Right lung (tissue), 2 donors: ENCODE measurements at regions not wholly inside any gene's neighbourhood (a gene's known extent, or its start where the extent isn't known, plus 50 kb on each side); places are given as distances from the start of the nearest gene placed in this dataset.

ENCODE experiments used
- DNase-seq, 2 donors: peaks; one replicate each; pipeline ENCODE4 v3.0.0-alpha.2; 2013

DNA sequence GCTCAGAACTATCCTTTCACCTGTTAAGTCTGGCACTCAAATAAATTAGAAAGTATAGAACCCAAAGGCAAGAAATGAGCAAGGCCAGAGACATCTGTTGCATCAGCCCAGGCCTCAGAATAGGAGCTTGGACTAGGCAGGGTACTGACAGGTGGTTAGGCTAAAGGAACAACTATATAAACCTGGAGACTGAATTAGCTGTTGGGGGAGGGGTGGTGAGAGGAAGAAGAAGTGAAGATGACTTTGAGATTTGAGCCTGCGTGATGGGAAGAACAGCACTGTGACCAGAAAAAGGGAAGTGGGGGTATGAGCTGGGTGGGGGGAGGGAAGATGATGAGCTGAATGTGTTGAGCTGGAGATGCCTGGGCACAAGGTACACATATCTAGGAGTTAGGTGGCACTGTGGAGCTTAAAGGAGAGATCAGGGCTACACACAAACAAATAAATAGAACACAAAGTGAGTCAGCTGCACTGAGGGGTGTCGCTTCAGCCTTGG, 244.7 kb downstream of the PTEN start:
- no peak for DNase-seq

DNA sequence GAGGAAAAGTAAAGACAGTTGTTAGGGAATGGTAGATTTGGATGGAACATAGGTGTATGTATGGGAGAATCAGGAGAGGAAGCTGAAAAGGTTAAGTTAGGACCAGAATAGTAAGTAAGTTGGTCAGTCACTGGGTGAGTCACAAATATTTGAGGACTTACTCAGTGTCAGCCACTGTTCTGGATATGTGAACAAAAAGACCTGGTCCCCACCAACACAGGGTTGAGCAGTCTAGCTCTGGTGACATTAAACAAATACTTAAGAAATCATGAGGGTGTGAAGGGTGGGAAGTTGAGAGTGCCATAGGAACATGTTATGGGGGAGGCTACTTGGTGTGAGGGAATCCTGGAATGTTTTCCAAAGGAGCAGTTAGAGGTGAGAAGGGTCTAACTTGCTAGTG, 246.9 kb downstream of the PTEN start:
- no peak for DNase-seq

DNA sequence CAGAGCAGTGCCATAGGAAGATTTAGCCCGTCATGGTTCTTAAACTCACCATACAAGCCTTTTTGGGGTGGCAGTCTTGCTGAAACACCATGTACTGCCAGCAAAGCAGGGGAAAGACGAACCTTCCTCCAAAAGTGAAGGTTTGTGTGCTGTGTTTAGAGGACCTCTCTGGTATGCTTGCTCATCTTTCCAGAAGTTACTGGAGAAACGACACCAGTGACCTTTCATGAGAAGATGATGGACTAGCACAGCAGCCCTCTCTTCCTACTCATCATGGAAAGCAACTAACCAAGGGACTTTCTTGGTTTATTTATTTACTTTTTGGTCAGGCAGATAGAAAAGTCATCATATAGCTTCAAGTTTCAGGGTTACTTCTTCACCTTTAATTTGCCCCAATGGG, 247.4 kb downstream of the PTEN start:
- DNase-seq: no peak

DNA sequence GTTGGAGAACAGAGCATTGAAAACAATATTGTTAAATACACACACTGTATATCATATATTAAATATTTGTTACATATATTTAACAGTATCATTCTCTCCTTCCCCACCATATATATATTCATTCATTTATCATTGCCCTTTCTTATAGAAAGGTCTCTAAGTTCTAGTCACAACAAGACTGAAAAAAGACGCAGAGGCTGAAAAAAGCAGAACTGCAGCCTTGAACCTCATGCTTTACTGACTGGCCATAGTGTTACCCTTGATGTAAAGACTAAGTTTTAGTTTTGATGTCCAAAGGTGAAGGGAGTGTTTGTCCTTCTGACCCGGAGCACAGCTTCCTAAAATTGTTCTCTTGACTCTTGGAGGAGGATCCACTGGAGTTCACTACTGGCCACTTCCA, 247.9 kb downstream of the PTEN start:
- no peak for DNase-seq

DNA sequence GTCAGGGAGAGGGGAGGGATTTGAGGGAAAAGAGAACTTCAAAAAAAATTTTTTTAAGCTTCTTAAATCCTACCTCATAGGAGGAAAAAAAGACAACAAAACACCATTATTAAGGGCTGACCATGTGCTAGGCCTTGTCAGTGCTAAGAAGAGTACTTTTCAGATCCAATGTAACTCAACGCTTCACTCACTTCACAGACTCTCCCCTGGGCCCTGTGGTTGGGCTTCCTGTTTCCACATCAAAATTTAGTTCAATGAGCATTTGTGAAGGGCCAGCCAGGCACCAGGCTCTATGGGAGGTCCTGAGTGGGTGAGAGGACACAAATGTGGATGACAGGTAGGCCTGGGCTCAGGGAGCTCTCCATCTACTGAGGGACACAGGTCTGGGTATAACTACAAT, 249.8 kb downstream of the PTEN start:
- no peak for DNase-seq

DNA sequence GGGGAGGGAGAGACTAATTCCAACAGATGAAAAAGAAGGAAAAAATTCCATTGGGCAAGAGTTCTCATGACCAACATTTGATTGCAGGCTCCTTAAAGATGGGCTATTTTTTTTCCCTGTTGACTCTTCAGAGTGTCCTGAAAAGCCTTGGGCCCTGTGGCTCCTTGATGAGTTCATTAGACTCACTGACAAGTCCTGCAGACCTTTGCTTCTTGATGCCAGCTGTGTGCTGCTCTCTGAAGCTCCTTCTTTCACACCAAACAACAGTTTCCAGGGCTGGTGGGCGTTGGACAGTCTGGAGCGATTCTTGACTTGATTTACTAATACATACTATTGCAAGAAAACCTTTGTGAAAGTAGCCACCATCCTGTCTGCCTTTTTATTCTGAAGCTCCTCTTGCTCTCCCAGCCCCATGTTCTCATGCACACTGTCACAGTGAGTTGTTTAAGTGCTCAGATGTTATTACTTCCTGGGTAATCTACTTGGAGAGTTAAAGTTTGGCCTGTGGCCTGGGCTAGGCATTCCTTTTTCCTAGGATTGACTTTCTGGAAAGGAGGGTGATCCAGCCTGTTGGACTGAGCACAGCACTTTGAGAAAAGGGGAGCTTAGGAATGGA, 250.3 kb downstream of the PTEN start:
- no peak for DNase-seq

DNA sequence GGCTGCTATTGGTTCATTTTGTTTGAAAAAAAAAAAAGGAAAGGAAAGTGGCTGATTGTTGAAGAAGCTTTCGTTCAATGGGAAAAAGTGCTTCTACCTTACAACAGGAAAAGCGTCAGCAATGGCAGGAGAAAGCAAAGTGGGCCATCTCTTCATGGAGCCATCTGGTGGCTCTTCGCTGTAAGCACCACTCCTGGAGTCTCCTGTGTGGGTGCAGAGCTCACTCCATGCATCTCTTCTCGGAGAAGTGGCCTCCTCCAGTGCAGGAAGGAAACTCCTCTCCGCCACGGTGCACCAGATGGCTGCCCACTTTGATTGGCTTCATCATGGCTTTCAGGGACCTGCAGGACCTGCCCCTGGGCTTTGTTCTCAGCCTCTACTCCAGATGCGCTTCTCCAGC, 250.9 kb downstream of the PTEN start:
- DNase-seq: no peak

DNA sequence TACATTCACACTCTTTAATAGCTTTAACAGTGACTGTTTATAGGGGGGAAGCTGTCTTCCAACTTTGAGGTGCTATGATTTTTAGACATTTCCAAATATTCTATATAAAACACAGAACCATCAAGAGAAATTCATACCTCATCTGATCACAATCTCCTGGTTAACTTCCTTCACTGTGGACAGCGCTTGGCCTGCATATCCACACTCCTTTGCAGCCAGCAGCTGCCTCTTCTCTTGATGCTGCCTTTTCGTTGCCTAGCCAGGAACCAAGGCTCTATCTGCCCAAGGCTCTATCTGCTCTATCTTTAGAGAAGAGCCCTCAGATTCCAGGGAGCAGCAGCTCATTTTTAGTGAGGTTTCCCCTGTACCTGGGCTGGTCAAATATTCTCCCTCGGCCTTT, 252.0 kb downstream of the PTEN start:
- DNase-seq: no peak

DNA sequence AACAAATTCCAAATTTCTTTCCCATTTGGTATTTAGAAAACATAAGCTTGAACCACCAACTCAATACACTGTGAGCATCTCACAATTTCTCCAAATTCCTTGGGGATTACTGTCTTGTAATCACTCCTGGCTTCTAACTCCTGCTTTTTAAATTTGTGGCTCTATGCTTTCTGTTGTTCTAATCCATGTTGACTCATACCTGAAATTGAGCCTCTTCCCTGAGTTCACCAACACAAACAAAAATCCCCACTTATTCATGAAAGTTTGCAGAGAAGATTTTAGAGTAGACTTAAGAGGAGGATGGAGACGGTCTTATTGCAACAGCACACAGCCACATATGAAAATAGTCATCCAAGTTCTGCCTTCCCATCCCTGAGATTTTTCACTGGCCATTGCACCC, 252.5 kb downstream of the PTEN start:
- no peak for DNase-seq

DNA sequence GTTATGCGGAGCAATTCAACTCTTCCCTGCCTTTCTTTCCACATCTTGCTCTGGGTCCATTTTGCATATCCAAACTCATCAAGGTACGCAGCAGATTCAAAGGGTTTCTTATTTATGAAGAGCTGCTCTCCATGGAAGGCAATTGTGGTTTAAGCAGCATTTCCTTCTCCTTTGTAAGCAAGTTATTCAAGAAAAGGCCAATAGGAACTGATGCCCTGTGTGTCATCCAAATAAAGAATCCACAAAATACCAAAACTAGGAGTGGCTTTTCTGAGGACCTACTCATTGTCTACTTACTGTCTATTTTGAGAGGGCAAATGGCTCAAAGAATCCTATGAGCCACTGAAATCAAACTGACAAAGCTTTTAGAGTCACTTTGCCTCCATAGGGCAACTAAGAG, 253.1 kb downstream of the PTEN start:
- no peak for DNase-seq

DNA sequence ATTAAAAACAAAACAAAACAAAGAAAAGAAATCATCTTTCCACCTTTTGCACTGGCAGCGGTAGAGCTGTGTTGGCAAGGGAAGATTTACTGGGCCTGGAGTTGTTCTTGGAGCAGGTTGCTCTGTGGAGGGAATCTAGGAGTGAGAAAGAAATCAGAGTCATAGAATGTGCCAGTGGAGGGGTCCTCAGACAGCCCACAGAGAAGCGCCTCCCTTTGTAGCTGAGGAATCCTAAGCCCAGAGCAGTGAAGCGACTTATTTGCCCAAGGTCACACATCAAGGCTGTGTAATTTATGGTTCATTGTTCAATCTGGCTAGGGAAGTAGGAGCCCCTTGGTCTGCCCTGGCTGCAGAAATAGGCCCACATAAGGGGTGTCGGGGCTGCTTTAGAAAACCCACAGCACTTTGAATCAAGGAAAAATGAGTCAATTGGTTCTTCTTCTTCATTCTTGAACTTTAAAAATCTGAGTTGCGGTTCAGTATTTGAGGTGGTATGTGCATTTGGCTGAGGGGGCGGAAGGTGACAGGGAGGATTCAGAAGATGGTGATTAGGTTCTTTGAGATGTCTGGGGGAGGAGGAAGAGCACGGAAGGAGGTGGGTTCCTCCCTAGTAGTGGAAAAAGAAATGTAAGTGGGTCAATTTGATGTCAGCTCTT, 253.7 kb downstream of the PTEN start:
- DNase-seq: no peak

DNA sequence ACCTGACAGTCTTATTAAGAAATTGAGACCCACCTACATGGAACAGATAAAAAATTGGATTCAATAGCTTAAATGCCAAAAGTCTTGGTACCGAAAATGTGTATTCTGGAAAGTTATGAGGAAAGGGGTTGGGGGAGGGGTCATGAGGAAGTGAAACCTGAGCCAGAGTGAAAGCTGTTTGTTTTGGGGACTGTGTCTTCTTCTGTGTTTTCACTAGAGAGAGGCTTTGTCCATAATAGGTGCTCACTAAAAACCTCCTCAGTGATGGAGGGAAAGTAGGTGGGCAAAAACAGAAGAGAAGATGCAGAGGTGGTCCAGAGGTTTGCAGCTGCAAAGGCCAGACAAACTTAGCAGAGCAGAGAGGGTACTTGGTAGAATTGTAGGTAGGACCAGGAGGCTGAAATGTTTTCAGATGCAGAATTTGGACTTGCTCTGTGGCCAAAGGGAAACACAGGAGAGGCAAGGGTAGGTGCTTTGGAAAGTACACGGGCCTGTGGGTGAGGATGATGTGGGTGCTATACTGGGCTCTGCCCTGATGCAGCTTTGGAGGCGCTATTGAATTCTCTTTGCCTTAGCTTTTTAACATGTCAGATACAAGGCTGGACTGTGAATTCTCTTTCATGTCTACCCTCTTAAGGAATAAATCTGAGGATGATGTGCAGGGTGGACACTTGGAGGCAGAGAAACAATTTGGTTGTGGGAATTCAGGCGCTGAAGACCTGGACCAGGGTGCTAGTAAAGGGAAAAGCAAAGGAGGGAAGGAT, 254.6 kb downstream of the PTEN start:
- no peak for DNase-seq

DNA sequence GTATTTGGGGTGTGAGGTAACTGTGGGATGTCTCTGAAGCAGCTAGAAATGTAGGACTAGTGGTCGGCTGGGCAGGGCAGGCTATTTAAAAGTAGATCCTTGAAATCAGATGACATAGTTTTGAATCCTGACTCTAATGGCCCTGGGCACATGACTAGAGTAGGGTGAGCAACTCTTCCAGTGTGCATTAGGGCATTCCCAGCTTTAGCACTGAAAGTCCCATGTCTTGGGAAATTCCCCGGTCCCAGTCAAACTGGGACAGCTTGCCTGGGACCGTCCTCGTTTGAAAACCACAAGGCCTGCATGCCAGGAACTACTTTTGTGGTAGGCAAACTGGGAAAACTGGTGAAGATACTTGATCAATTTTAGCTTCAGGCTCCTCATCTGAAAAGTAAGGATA, 255.3 kb downstream of the PTEN start:
- DNase-seq: no peak

DNA sequence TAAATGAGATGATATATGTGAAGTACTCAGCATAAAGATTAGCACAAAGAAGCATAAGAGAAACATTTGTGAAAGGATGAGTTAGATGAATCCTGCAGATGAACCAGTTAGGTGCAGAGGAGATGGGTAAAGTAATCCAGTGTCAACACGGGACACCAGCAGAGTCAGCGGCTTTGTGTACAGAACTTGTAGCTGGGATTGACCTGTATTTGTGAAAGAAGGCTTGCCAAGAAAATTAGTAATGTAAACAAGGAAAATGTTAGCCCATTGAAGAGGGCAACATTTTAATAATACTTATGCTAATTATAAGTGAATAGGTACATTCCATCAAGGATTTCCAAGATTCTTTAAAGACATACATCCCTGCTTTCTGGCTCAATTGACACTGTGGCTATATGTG, 255.7 kb downstream of the PTEN start:
- no peak for DNase-seq

DNA sequence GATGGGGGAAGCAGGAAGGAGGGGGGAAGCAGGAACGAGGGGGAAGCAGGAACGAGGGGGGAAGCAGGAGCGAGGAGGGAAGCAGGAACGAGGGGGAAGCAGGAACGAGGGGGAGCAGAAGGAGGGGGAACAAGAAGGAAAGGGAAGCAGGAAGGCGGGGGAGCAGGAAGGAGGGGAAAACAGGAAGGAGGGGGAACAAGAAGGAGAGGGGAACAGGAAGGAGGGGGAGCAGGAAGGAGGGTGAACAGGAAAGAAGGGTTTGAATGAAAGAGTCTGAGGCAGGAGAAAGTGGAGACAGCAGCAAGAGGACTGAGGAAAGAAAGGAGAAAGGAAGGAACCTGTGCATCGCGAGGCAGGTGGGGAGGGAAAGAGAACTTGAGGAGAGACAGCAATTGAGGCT, 256.6 kb downstream of the PTEN start:
- DNase-seq: no peak

DNA sequence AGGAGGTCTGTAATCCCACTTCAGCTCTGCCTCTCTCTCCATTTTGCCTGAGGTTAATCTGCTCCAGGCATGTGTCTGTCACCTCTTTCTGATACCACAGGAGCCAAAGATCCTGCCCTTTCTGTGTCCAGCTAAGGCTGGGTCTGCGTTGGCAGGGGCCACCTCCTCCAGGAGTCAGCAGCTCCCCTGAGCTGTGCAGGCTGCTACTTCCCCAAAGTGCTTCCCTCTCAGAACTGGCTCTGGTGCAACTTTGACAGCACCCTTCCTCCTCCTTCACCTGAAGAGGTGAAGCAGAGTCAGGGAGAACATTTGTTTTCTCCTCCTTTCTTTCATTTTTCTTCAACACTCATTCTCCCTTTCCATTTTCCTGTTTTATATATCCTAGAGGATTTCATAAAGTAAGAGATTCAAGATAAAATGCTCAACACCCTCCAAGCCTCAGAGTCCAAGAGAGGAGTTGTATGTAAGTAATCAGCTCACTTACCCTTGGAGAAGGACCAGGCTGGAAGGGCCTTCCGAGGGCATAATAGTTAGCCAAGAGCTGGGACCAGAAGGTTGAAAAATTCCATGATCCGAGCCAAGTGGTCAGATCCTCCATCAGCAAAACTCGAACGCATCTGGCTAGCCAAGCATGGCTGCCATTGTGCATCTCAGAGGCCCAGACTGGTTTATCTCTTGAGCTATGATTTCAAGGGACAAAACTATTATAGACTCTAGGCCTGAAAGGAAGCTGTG, 257.3 kb downstream of the PTEN start:
- DNase-seq: no peak

DNA sequence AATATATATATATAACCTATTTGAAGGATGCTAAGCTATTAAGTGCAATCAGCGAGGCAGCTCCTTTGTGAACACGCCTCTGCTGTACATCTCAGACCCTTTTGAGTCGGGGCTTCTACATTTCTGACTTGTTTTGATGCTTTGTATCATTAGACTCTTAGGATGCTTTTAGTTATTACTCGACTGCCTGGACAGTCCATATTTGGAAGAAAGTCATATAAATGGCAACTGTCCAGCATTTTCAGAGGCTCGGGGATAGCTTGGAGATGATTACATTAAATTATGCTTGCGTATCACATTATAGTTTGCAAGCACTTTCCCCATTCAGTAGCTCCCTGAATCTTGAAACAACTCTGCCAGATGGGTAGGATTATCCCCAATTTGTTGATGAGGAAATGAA, 257.9 kb downstream of the PTEN start:
- peak in 1 of 2 donors; percentile 26 for DNase-seq

DNA sequence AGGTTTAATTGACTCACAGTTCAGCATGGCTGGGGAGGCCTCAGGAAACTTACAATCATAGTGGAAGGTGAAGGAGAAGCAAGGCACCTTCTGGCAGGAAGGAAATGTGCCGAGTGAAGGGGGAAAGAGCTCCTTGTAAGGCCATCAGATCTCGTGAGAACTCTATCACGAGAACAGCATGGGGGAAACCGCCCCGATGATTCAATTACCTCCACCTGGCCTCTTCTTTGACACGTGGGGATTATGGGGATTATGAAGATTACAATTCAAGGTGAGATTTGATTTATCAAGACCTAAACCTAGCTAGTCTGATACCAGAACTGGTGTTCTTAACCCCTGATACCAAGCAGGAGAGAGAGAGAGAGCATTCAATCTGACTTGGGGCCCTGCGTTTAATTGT, 258.7 kb downstream of the PTEN start:
- DNase-seq: no peak

DNA sequence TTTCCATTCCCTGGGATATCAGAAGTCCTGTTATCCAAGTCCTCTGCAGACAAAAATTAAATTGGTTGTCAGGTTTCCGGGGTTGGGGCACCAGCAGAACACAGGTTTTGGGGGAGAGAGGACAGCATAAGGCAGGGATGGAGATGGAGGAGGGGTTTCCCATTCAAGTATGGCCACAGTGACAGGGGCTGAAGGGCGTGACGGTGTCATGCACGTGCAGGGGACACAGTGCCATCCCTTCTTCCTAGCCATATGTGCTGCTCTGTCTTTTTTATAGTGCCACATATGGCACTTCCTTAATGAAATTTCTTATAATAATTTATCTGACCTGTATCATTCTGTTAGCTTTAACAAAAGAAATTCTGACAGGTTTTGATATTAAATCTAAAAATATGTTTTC, 259.2 kb downstream of the PTEN start:
- DNase-seq: no peak

DNA sequence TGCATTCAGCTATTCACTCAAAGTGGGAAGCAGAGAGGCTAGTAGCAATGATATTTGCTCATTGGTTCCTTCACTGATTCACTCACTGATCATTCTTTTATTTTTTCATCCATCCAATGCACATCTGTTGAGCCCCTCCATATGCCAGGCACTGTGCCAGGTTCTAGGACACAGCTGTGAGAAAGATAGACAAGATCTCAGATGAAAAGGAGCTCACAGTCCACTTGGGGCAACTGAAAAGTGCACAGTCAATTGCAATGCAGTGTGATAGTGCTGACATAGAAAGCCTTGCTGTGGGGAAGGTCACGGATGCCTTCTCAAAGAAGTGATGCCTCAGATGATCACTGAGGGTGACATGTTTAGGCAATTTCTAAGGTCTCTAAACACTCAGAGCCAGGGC, 262.3 kb downstream of the PTEN start:
- DNase-seq: no peak

DNA sequence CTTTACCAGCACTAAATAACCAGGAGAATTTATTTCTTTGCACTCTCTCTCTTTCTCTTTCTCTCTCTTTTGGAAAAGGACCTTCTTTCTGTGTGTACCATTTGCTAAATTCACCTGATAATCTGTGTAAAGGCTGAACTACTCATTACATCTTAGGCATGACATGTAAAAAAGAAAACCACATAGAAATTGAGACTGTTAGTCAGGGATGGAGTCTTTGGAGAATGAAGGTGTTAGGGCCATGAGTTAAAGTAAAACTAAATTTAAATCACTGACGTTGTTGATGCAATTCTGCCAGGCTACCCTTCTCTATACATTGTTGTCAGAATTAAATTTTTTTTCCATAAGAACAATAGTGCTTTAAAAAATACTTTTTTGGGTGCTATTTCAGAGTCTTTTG, 263.3 kb downstream of the PTEN start:
- no peak for DNase-seq

DNA sequence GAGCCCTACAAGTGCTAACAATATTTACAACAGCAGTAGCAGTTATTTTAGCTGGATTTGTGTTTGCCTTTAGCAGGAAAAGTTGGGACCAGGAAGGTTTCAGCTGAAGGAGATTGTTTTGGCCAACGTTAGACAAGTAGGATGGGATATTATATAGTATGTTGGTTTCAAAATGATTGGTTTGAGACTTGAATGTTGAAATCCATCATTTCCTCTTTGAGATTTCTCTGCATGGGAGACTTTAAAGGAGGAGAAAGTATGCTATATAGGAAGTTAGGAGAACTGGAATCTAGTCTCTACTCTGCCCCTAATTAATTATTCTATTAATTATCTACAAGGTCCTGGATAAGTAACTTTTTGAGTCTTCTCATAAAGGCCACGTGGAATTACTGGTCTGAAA, 263.8 kb downstream of the PTEN start:
- no peak for DNase-seq

DNA sequence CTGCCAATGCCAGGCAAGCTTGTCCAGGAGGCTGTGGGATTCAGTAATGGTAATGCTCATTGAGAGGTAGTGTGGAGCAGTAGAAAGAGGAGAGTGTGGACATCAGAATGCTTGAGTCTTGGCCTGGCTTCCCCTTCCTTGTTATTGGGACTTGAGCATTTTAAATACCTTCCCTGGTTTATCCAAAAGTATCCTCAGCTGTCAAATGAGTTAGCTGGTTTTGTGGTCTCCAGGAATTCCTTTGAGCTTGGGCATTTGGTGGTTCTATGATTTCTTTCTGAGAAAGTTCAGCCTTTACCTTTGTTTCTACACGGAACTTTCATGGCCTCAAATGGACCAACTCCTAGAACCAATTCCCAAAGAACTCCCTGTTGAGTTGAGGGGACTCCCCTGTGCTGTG, 264.3 kb downstream of the PTEN start:
- no peak for DNase-seq
